ENCODE measurements at regions not wholly inside any gene's neighbourhood (a gene's known extent, or its start where the extent isn't known, plus 50 kb on each side); places are given as distances from the start of the nearest gene placed in this dataset.

DNA sequence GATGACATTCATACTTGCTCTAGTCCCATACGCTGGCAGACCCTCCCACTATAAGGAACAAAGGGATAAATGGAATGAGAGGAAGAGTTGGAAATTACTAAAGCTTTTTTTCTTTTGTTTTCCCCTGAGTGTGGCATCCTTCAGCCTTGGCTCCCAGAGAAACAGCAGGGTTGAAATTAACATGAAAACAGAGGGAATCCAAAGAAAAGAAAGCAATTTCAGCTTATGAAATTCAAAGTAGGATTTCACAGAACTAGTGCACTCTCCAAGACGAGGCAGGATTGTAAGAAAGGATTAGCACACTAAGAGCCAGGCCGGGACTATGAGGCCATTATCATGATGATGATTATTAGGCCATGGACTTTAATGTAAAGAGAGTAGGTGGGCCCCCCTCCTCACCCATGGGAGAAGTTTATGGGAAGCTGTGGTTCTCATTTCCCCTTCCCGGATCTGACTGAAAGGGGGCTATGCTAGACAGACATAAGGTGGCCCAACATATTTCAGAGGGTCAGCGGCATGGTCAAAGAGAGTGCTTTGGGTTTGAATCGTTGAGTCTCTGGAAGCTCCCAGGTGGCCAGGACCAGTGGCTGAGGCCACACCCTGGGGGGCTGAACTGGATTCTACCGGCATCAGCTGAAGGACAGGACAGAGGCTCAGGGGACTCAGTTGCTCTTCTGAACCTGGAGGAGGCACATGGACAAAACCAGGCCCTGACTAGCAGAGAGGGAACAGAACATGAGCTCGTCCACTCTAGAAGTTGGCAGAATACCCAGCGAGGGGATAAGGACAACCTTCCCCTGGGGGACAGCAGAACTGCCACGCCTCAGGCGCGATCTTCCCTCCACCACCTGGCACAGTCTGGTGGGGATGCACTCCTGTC lies 100.1 kb upstream of the ARL4C start:
- Histone ChIP-seq H3K4me3 (ENCODE audit: low read depth in 1 of 2, low read length in 2 of 2) (no peak overlapping the region), H3K36me3 (ENCODE audit: control insufficient read depth in 1 of 2, insufficient read depth in 2 of 2, low read length in 2 of 2) (no peaks in the 10 kb centered on the region), H3K4me1 (ENCODE audit: control insufficient read depth in 1 of 2, insufficient read depth in 2 of 2, low read length in 2 of 2) (no peaks in the 10 kb centered on the region), H3K27ac (ENCODE audit: low read depth, low read length) (no peak overlapping the region), H3K9me3 (ENCODE audit: control insufficient read depth in 1 of 2, low read length in 2 of 2) (no peaks in the 10 kb centered on the region), H3K9ac (ENCODE audit: low read depth in 1 of 2, low read length in 2 of 2) (no peak overlapping the region), H3K27me3 (ENCODE audit: control insufficient read depth in 1 of 2, insufficient read depth in 2 of 2, low read length in 2 of 2) (no peaks in the 10 kb centered on the region)

DNA sequence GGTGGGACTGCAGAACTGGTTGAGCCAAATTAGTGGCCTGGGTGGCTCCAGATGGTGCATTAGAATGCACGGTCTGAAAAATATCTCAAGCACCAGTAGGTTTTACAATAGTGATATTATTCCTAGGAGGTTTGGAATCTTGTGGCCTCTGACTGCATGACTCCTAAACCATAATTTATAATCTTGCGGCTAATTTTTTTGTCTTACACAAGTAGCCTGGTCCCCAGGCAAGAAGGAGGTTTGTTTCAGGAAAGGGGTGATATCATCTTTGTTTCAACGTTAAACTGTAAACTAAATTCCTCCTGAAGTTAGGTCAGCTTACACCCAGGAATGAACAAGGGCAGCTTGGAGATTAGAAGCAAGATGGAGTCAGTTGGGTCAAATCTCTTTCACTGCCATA lies 98.9 kb upstream of the ARL4C start:
- Histone ChIP-seq H3K4me3 (ENCODE audit: low read depth in 1 of 2, low read length in 2 of 2) (no peak overlapping the region), H3K4me1 (ENCODE audit: control insufficient read depth in 1 of 2, insufficient read depth in 2 of 2, low read length in 2 of 2) (no peaks in the 10 kb centered on the region), H3K9me3 (ENCODE audit: control insufficient read depth in 1 of 2, low read length in 2 of 2) (no peaks in the 10 kb centered on the region)

GRCh38 chr2:234594715-234595114 lies 97.8 kb upstream of the ARL4C start:
- H3K4me1 ChIP-seq (ENCODE audit: control insufficient read depth in 1 of 2, insufficient read depth in 2 of 2, low read length in 2 of 2) = no peaks in the 10 kb centered on the region

More for the DNA sequence above, 98.9 kb upstream of the ARL4C start:
- Histone ChIP-seq H3K9ac (ENCODE audit: low read depth in 1 of 2, low read length in 2 of 2) (no peak overlapping the region), H3K27me3 (ENCODE audit: control insufficient read depth in 1 of 2, insufficient read depth in 2 of 2, low read length in 2 of 2) (no peaks in the 10 kb centered on the region), H3K27ac (ENCODE audit: low read depth, low read length) (no peak overlapping the region), H3K36me3 (ENCODE audit: control insufficient read depth in 1 of 2, insufficient read depth in 2 of 2, low read length in 2 of 2) (no peaks in the 10 kb centered on the region)

DNA sequence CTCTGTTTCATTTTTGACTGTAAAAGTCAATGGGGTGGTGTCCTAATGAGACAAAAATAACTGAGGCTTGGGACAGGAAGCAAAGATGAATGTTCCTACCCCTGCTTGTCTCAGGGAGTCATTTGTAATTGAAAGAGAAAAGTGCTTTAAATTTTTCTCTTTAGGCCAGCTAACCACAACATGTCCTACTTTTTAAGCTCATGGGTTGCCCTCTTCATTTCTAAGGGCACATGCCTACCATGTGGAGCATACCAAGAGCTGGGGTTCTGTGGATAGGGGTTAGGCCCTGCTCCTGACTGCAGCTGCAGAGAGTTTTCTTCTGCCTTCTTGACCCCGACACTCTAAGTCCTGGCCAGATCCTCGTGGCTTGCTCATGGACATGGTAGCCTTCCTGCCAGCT lies 96.8 kb upstream of the ARL4C start:
- Histone ChIP-seq H3K27me3 (ENCODE audit: control insufficient read depth in 1 of 2, insufficient read depth in 2 of 2, low read length in 2 of 2) (no peaks in the 10 kb centered on the region), H3K36me3 (ENCODE audit: control insufficient read depth in 1 of 2, insufficient read depth in 2 of 2, low read length in 2 of 2) (no peaks in the 10 kb centered on the region), H3K4me3 (ENCODE audit: low read depth in 1 of 2, low read length in 2 of 2) (no peak overlapping the region), H3K4me1 (ENCODE audit: control insufficient read depth in 1 of 2, insufficient read depth in 2 of 2, low read length in 2 of 2) (no peaks in the 10 kb centered on the region), H3K9ac (ENCODE audit: low read depth in 1 of 2, low read length in 2 of 2) (no peak overlapping the region), H3K9me3 (ENCODE audit: control insufficient read depth in 1 of 2, low read length in 2 of 2) (no peaks in the 10 kb centered on the region), H3K27ac (ENCODE audit: low read depth, low read length) (no peak overlapping the region)

More at GRCh38 chr2:234594715-234595114, 97.8 kb upstream of the ARL4C start:
- H3K36me3 ChIP-seq (ENCODE audit: control insufficient read depth in 1 of 2, insufficient read depth in 2 of 2, low read length in 2 of 2) = no peaks in the 10 kb centered on the region
- H3K4me3 ChIP-seq (ENCODE audit: low read depth in 1 of 2, low read length in 2 of 2) = no peak overlapping the region
- no peak overlapping the region for H3K27ac ChIP-seq (ENCODE audit: low read depth, low read length)
- no peaks in the 10 kb centered on the region for H3K9me3 ChIP-seq (ENCODE audit: control insufficient read depth in 1 of 2, low read length in 2 of 2)
- no peaks in the 10 kb centered on the region for H3K27me3 ChIP-seq (ENCODE audit: control insufficient read depth in 1 of 2, insufficient read depth in 2 of 2, low read length in 2 of 2)
- H3K9ac ChIP-seq (ENCODE audit: low read depth in 1 of 2, low read length in 2 of 2) = no peak overlapping the region

GRCh38 chr2:234592541-234592940 lies 95.7 kb upstream of the ARL4C start:
- no peak overlapping the region for H3K4me3 ChIP-seq (ENCODE audit: low read depth in 1 of 2, low read length in 2 of 2)
- no peaks in the 10 kb centered on the region for H3K4me1 ChIP-seq (ENCODE audit: control insufficient read depth in 1 of 2, insufficient read depth in 2 of 2, low read length in 2 of 2)
- no peaks in the 10 kb centered on the region for H3K36me3 ChIP-seq (ENCODE audit: control insufficient read depth in 1 of 2, insufficient read depth in 2 of 2, low read length in 2 of 2)
- no peak overlapping the region for H3K9ac ChIP-seq (ENCODE audit: low read depth in 1 of 2, low read length in 2 of 2)
- no peaks in the 10 kb centered on the region for H3K27me3 ChIP-seq (ENCODE audit: control insufficient read depth in 1 of 2, insufficient read depth in 2 of 2, low read length in 2 of 2)
- H3K9me3 ChIP-seq (ENCODE audit: control insufficient read depth in 1 of 2, low read length in 2 of 2) = no peaks in the 10 kb centered on the region
- H3K27ac ChIP-seq (ENCODE audit: low read depth, low read length) = no peak overlapping the region

DNA sequence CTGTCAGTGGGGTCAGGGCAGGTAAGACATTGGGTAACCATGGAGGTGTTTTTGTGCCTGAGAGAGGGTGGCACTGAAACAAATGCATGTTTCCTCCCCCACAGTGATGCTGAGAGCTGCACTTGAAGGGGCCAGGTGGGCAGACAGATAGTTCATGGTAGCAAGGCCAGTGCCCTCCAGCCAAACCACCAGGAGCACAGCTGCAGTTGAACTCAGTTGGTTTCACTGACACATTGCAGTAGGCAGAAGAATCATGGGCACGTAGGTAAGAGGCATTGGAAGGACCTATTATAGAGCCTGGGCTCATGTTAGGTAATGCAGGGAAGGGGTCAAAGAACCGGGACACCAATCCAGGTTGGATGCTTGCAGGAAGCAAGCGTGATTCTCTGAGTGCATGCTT lies 93.2 kb upstream of the ARL4C start:
- Histone ChIP-seq H3K4me3 (ENCODE audit: low read depth in 1 of 2, low read length in 2 of 2) (no peak overlapping the region), H3K4me1 (ENCODE audit: control insufficient read depth in 1 of 2, insufficient read depth in 2 of 2, low read length in 2 of 2) (no peaks in the 10 kb centered on the region), H3K9ac (ENCODE audit: low read depth in 1 of 2, low read length in 2 of 2) (no peak overlapping the region), H3K9me3 (ENCODE audit: control insufficient read depth in 1 of 2, low read length in 2 of 2) (no peaks in the 10 kb centered on the region), H3K36me3 (ENCODE audit: control insufficient read depth in 1 of 2, insufficient read depth in 2 of 2, low read length in 2 of 2) (no peaks in the 10 kb centered on the region), H3K27me3 (ENCODE audit: control insufficient read depth in 1 of 2, insufficient read depth in 2 of 2, low read length in 2 of 2) (no peaks in the 10 kb centered on the region), H3K27ac (ENCODE audit: low read depth, low read length) (no peak overlapping the region)

DNA sequence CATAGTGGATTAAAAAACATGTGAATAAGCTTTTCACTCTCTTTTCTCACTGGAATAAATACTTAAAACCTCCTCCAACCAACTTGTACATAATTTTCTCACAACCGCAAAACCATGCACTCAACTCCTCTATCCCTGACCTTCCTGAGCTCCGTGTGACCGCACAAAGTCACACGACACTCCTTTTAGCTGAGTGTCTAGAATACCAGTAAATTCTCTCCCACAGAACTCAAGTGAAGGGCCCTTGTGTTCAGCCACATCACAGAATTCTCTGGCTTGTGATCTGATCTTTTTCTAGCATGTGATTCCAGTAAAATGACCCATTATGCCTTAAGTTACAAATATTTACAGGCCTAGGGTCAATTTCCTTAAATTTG lies 91.2 kb upstream of the ARL4C start:
- Histone ChIP-seq H3K27ac (ENCODE audit: low read depth, low read length) (no peak overlapping the region), H3K36me3 (ENCODE audit: control insufficient read depth in 1 of 2, insufficient read depth in 2 of 2, low read length in 2 of 2) (no peaks in the 10 kb centered on the region), H3K27me3 (ENCODE audit: control insufficient read depth in 1 of 2, insufficient read depth in 2 of 2, low read length in 2 of 2) (no peaks in the 10 kb centered on the region), H3K4me1 (ENCODE audit: control insufficient read depth in 1 of 2, insufficient read depth in 2 of 2, low read length in 2 of 2) (no peaks in the 10 kb centered on the region), H3K9ac (ENCODE audit: low read depth in 1 of 2, low read length in 2 of 2) (no peak overlapping the region), H3K9me3 (ENCODE audit: control insufficient read depth in 1 of 2, low read length in 2 of 2) (no peaks in the 10 kb centered on the region), H3K4me3 (ENCODE audit: low read depth in 1 of 2, low read length in 2 of 2) (no peak overlapping the region)

DNA sequence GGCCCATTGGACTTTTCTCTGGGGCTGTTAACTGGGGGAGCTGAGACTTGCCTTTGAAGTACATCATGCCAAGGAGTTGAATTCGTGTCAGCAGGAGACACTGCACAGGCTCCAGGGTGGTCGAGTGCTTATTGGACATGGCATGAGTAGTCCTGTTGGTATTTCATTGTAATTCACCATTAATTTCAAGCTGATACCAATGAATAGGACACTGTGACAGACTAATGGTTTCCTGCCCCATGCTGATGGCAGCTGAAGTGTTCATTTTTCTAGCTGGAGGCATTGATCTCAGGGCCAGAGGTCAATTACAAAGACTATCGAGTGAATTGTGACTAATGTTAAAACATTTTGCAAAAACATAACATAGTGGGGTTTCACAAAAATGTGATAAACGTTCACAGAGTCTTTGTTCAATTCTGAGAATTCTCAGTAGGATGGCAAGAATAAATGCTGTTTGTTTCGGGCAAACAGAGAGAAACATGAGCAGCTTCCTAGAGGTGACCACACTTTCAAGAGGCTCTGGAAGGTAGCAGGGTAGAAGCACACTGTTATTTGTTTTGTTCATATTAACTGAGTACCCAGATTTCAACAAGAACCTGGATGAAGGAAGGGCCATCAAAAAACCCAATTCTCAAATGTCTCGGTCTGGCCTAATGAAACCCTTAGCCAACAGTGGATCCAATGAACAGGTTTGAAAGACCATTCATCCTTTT lies 90.6 kb upstream of the ARL4C start:
- no peaks in the 10 kb centered on the region for H3K9me3 ChIP-seq (ENCODE audit: control insufficient read depth in 1 of 2, low read length in 2 of 2)
- no peaks in the 10 kb centered on the region for H3K36me3 ChIP-seq (ENCODE audit: control insufficient read depth in 1 of 2, insufficient read depth in 2 of 2, low read length in 2 of 2)
- no peaks in the 10 kb centered on the region for H3K4me1 ChIP-seq (ENCODE audit: control insufficient read depth in 1 of 2, insufficient read depth in 2 of 2, low read length in 2 of 2)
- no peaks in the 10 kb centered on the region for H3K27me3 ChIP-seq (ENCODE audit: control insufficient read depth in 1 of 2, insufficient read depth in 2 of 2, low read length in 2 of 2)
- no peak overlapping the region for H3K4me3 ChIP-seq (ENCODE audit: low read depth in 1 of 2, low read length in 2 of 2)
- H3K27ac ChIP-seq (ENCODE audit: low read depth, low read length) = no peak overlapping the region
- no peak overlapping the region for H3K9ac ChIP-seq (ENCODE audit: low read depth in 1 of 2, low read length in 2 of 2)

GRCh38 chr2:234583331-234583730 lies 86.5 kb upstream of the ARL4C start:
- no peaks in the 10 kb centered on the region for H3K27me3 ChIP-seq (ENCODE audit: control insufficient read depth in 1 of 2, insufficient read depth in 2 of 2, low read length in 2 of 2)
- H3K27ac ChIP-seq (ENCODE audit: low read depth, low read length) = no peak overlapping the region
- no peaks in the 10 kb centered on the region for H3K4me1 ChIP-seq (ENCODE audit: control insufficient read depth in 1 of 2, insufficient read depth in 2 of 2, low read length in 2 of 2)
- no peak overlapping the region for H3K4me3 ChIP-seq (ENCODE audit: low read depth in 1 of 2, low read length in 2 of 2)
- no peaks in the 10 kb centered on the region for H3K9me3 ChIP-seq (ENCODE audit: control insufficient read depth in 1 of 2, low read length in 2 of 2)
- no peak overlapping the region for H3K9ac ChIP-seq (ENCODE audit: low read depth in 1 of 2, low read length in 2 of 2)
- no peaks in the 10 kb centered on the region for H3K36me3 ChIP-seq (ENCODE audit: control insufficient read depth in 1 of 2, insufficient read depth in 2 of 2, low read length in 2 of 2)

DNA sequence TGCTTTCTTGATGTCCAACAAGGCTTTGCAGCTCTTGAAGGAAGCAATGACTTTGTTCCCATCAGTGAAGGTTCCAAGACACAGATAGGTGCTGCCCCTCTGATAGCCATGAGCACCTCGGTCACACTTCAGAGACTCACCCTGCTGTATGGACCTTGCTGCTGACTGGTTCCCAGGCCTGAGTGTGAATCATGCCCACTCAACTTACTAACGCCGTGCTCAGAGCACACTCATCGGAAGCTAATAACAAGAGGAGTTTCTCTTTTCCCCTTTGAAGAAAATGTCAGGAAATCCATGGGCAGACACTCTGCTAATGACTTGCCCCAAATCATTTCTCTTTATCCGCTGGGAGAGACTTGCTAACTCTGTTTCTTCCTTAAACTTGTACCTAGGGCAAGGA lies 83.8 kb upstream of the ARL4C start:
- Histone ChIP-seq H3K9ac (ENCODE audit: low read depth in 1 of 2, low read length in 2 of 2) (no peak overlapping the region), H3K27ac (ENCODE audit: low read depth, low read length) (no peak overlapping the region), H3K27me3 (ENCODE audit: control insufficient read depth in 1 of 2, insufficient read depth in 2 of 2, low read length in 2 of 2) (no peaks in the 10 kb centered on the region), H3K9me3 (ENCODE audit: control insufficient read depth in 1 of 2, low read length in 2 of 2) (no peaks in the 10 kb centered on the region), H3K36me3 (ENCODE audit: control insufficient read depth in 1 of 2, insufficient read depth in 2 of 2, low read length in 2 of 2) (no peaks in the 10 kb centered on the region), H3K4me3 (ENCODE audit: low read depth in 1 of 2, low read length in 2 of 2) (no peak overlapping the region), H3K4me1 (ENCODE audit: control insufficient read depth in 1 of 2, insufficient read depth in 2 of 2, low read length in 2 of 2) (no peaks in the 10 kb centered on the region)
